ENCODE measurements at regions not wholly inside any gene's neighbourhood (a gene's known extent, or its start where the extent isn't known, plus 50 kb on each side); places are given as distances from the start of the nearest gene placed in this dataset.

DNA sequence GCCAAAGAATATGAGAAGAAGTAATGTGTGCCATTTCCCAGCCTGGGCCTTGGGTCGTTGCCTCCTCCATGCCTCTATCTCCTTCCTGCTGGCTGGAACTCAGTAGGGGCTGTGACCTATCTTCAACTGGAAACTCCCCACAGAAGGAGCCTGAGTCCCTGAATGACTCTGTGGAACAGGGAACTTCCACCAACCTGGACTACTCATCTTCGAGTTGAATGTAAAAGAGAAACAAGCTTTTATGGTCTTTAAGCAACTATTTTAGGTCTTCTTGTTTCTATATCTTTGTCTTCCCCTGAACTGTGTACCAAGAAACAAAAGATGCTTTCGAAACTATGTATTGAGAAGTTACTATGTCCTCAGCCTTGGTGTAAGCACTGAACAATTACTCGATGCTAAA is 355.3 kb upstream of the NR2F2 start:
- no peak for TF ChIP-seq EP300 (IDR thresholded peaks at IDR 0.05)
- TF ChIP-seq, protein P1, sequence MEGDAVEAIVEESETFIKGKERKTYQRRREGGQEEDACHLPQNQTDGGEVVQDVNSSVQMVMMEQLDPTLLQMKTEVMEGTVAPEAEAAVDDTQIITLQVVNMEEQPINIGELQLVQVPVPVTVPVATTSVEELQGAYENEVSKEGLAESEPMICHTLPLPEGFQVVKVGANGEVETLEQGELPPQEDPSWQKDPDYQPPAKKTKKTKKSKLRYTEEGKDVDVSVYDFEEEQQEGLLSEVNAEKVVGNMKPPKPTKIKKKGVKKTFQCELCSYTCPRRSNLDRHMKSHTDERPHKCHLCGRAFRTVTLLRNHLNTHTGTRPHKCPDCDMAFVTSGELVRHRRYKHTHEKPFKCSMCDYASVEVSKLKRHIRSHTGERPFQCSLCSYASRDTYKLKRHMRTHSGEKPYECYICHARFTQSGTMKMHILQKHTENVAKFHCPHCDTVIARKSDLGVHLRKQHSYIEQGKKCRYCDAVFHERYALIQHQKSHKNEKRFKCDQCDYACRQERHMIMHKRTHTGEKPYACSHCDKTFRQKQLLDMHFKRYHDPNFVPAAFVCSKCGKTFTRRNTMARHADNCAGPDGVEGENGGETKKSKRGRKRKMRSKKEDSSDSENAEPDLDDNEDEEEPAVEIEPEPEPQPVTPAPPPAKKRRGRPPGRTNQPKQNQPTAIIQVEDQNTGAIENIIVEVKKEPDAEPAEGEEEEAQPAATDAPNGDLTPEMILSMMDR (IDR thresholded peaks at IDR 0.05), result no peak
- no peak for TF ChIP-seq POLR2A (IDR thresholded peaks at IDR 0.05)
- TF ChIP-seq POLR2AphosphoS5 (IDR thresholded peaks at IDR 0.05), result no peak
